Glutamatergic neuron (in vitro differentiated cells): ENCODE measurements at regions not wholly inside any gene's neighbourhood (a gene's known extent, or its start where the extent isn't known, plus 50 kb on each side); places are given as distances from the start of the nearest gene placed in this dataset.

Experiments
- DNase-seq: peaks from one replicate; pipeline ENCODE4 v3.0.0; 2022
- H3K27ac Mint-ChIP-seq: one replicate; pipeline ENCODE4 v1.8.0; 2020; ENCODE audit warnings: mild to moderate bottlenecking, mixed read lengths, inconsistent platforms; ENCODE audit not compliant: unreplicated experiment
- H3K27me3 Mint-ChIP-seq: one replicate; pipeline ENCODE4 v1.8.0; 2020; ENCODE audit warnings: mild to moderate bottlenecking, moderate library complexity, mixed read lengths, inconsistent platforms; ENCODE audit not compliant: unreplicated experiment
- H3K36me3 Mint-ChIP-seq: one replicate; pipeline ENCODE4 v1.8.0; 2020; ENCODE audit warnings: mild to moderate bottlenecking, mixed read lengths, inconsistent platforms; ENCODE audit not compliant: unreplicated experiment
- H3K4me1 Mint-ChIP-seq: one replicate; pipeline ENCODE4 v1.8.0; 2020; ENCODE audit warnings: mild to moderate bottlenecking, low read depth, mixed read lengths, inconsistent platforms; ENCODE audit not compliant: unreplicated experiment
- H3K4me3 Mint-ChIP-seq: one replicate; pipeline ENCODE4 v1.8.0; 2020; ENCODE audit warnings: mild to moderate bottlenecking, mixed read lengths, inconsistent platforms; ENCODE audit not compliant: unreplicated experiment
- H3K9me3 Mint-ChIP-seq: one replicate; pipeline ENCODE4 v1.8.0; 2020; ENCODE audit warnings: mild to moderate bottlenecking, moderate library complexity, mixed read lengths, inconsistent platforms; ENCODE audit not compliant: unreplicated experiment
- CTCF ChIP-seq: fragments of 200-600 bp; sonication (generic); IDR thresholded peaks from one replicate; pipeline ENCODE4 v1.5.0; 2021; ENCODE audit not compliant: partially characterized antibody, unreplicated experiment

DNA sequence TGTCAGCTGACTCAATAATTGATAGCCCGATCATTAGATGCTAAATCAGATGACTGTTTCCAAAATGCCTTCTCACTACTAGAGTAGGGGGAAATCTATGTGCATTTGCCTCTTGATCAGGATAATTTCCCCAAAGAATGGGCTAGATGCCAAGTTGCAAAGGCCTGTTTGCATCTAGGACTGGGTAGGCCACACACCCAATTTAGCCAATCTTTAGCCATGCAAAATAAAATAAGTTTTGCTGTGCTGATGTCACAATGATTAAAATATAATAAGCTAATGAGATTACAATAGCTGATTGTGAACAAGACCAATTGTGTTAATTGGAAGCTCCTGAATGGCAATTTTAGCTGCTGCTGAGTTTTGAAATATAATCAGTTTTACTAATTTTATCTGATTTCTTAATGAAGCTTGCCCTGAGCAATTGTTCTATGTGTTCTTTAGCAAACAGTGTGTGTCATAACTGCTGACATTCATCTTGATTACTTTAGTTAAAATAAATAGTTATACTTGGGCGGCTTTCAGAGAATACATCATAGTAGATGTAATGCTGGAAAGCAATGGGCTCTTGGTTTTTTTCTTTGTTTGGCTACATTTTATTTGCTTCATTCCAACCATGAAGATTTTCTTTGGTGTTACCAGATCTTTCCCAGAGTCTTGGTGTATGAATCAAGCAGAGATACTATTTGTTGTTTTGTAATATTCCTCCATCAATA lies 973.2 kb upstream of the SLC35B3 start:
- H3K27ac Mint-ChIP-seq: no peak overlapping the region

GRCh38 chr6:9405825-9406224 lies 970.5 kb upstream of the SLC35B3 start:
- Mint-ChIP-seq H3K9me3 (peaks cover 3% of the 10 kb centered on the region), H3K4me3 (no peak overlapping the region), H3K27ac (peak overlapping the region; percentile 35), H3K36me3 (no peaks in the 10 kb centered on the region), H3K27me3 (no peaks in the 10 kb centered on the region), H3K4me1 (peaks cover 7% of the 10 kb centered on the region)
- DNase-seq: no peak
- no peak for TF ChIP-seq CTCF

More for the DNA sequence above, 973.2 kb upstream of the SLC35B3 start:
- H3K27me3 Mint-ChIP-seq: no peaks in the 10 kb centered on the region
- no peak for DNase-seq
- H3K4me3 Mint-ChIP-seq: no peak overlapping the region
- H3K36me3 Mint-ChIP-seq: no peaks in the 10 kb centered on the region
- TF ChIP-seq CTCF: no peak
- peaks cover 3% of the 10 kb centered on the region for H3K9me3 Mint-ChIP-seq
- peaks cover 6% of the 10 kb centered on the region for H3K4me1 Mint-ChIP-seq

- peaks cover 7% of the 10 kb centered on the region for H3K4me1 Mint-ChIP-seq
- DNase-seq: no peak
- TF ChIP-seq CTCF: no peak
- H3K9me3 Mint-ChIP-seq: peaks cover 3% of the 10 kb centered on the region
- peaks cover 2% of the 10 kb centered on the region for H3K27me3 Mint-ChIP-seq
- no peak overlapping the region for H3K27ac Mint-ChIP-seq
- no peak overlapping the region for H3K4me3 Mint-ChIP-seq
- no peaks in the 10 kb centered on the region for H3K36me3 Mint-ChIP-seq
Measured at GRCh38 chr6:9405369-9405768, 970.0 kb upstream of the SLC35B3 start.

- Mint-ChIP-seq H3K27me3 (peaks cover 2% of the 10 kb centered on the region), H3K27ac (no peak overlapping the region), H3K4me3 (no peak overlapping the region), H3K4me1 (peaks cover 7% of the 10 kb centered on the region), H3K9me3 (peaks cover 3% of the 10 kb centered on the region), H3K36me3 (no peaks in the 10 kb centered on the region)
- no peak for DNase-seq
- TF ChIP-seq CTCF: no peak
Measured at GRCh38 chr6:9404351-9405146, 969.2 kb upstream of the SLC35B3 start.

GRCh38 chr6:9403736-9404135 lies 968.4 kb upstream of the SLC35B3 start:
- Mint-ChIP-seq H3K36me3 (no peaks in the 10 kb centered on the region), H3K4me1 (peaks cover 7% of the 10 kb centered on the region), H3K4me3 (no peak overlapping the region), H3K27ac (no peak overlapping the region), H3K9me3 (peaks cover 3% of the 10 kb centered on the region), H3K27me3 (peaks cover 2% of the 10 kb centered on the region)
- DNase-seq: no peak
- no peak for TF ChIP-seq CTCF
